ENCODE measurements at regions not wholly inside any gene's neighbourhood (a gene's known extent, or its start where the extent isn't known, plus 50 kb on each side); places are given as distances from the start of the nearest gene placed in this dataset.

DNA sequence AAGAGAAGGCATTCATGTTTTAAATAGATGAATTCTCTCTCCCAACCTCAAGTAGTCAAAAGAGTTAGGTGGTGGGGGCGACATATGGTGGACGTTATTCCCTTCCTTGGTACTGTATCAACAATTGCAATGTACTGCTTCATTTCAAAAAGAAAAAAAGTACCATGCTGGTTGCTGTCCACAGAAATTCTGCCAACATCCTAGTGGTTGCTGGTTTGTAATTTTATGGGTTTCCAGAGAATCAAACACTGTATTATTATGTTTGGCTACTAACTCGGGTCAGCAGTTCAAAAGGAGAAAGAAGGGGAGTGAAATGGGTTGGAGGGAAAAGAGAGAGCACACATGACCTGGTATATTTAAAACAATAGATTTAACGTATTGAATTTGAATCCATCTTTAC is 61.1 kb upstream of the KCNJ16 start:
- no peak for TF ChIP-seq EZH2 (IDR thresholded peaks at IDR 0.05; ENCODE audit: borderline replicate concordance, insufficient read depth, low read length, poor library complexity, severe bottlenecking)
- TF ChIP-seq, protein P1, sequence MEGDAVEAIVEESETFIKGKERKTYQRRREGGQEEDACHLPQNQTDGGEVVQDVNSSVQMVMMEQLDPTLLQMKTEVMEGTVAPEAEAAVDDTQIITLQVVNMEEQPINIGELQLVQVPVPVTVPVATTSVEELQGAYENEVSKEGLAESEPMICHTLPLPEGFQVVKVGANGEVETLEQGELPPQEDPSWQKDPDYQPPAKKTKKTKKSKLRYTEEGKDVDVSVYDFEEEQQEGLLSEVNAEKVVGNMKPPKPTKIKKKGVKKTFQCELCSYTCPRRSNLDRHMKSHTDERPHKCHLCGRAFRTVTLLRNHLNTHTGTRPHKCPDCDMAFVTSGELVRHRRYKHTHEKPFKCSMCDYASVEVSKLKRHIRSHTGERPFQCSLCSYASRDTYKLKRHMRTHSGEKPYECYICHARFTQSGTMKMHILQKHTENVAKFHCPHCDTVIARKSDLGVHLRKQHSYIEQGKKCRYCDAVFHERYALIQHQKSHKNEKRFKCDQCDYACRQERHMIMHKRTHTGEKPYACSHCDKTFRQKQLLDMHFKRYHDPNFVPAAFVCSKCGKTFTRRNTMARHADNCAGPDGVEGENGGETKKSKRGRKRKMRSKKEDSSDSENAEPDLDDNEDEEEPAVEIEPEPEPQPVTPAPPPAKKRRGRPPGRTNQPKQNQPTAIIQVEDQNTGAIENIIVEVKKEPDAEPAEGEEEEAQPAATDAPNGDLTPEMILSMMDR (IDR thresholded peaks at IDR 0.05; ENCODE audit: poor library complexity, severe bottlenecking): no peak
- TF ChIP-seq TAF1 (IDR thresholded peaks at IDR 0.05; ENCODE audit: low read depth): no peak
- TF ChIP-seq POLR2AphosphoS5 (IDR thresholded peaks at IDR 0.05): no peak
- TF ChIP-seq SMC3 (conservative IDR thresholded peaks at IDR 0.05; ENCODE audit: poor library complexity): no peak
- TF ChIP-seq MXI1 (conservative IDR thresholded peaks at IDR 0.05; ENCODE audit: poor library complexity, severe bottlenecking): no peak
- no peak for TF ChIP-seq RAD21 (conservative IDR thresholded peaks at IDR 0.05)
- TF ChIP-seq EP300 (conservative IDR thresholded peaks at IDR 0.05; ENCODE audit: poor library complexity, severe bottlenecking): no peak
- TF ChIP-seq, protein P2, sequence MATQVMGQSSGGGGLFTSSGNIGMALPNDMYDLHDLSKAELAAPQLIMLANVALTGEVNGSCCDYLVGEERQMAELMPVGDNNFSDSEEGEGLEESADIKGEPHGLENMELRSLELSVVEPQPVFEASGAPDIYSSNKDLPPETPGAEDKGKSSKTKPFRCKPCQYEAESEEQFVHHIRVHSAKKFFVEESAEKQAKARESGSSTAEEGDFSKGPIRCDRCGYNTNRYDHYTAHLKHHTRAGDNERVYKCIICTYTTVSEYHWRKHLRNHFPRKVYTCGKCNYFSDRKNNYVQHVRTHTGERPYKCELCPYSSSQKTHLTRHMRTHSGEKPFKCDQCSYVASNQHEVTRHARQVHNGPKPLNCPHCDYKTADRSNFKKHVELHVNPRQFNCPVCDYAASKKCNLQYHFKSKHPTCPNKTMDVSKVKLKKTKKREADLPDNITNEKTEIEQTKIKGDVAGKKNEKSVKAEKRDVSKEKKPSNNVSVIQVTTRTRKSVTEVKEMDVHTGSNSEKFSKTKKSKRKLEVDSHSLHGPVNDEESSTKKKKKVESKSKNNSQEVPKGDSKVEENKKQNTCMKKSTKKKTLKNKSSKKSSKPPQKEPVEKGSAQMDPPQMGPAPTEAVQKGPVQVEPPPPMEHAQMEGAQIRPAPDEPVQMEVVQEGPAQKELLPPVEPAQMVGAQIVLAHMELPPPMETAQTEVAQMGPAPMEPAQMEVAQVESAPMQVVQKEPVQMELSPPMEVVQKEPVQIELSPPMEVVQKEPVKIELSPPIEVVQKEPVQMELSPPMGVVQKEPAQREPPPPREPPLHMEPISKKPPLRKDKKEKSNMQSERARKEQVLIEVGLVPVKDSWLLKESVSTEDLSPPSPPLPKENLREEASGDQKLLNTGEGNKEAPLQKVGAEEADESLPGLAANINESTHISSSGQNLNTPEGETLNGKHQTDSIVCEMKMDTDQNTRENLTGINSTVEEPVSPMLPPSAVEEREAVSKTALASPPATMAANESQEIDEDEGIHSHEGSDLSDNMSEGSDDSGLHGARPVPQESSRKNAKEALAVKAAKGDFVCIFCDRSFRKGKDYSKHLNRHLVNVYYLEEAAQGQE (IDR thresholded peaks at IDR 0.05; ENCODE audit: borderline replicate concordance): no peak
